ENCODE measurements at regions not wholly inside any gene's neighbourhood (a gene's known extent, or its start where the extent isn't known, plus 50 kb on each side); places are given as distances from the start of the nearest gene placed in this dataset.

- TF ChIP-seq ZNF512 (CRISPR knock-in tag; IDR thresholded peaks at IDR 0.05; ENCODE audit: borderline replicate concordance) = no peak
- no peak for TF ChIP-seq ELF4 (CRISPR knock-in tag; IDR thresholded peaks at IDR 0.05; ENCODE audit: low read depth)
- TF ChIP-seq PRRX2 (CRISPR knock-in tag; IDR thresholded peaks at IDR 0.05) = no peak
- TF ChIP-seq SMAD3 (CRISPR knock-in tag; IDR thresholded peaks at IDR 0.05; ENCODE audit: borderline replicate concordance) = no peak
These were observed 218.1 kb upstream of the OBI1 start (continued) for GRCh38 chr13:78876915-78877549.

GRCh38 chr13:78875792-78876580, 217.0 kb upstream of the OBI1 start:
- TF ChIP-seq USF2 (CRISPR knock-in tag; IDR thresholded peaks at IDR 0.05) (peak; percentile 76), USF1 (CRISPR knock-in tag; IDR thresholded peaks at IDR 0.05) (peak; percentile 73), ZNF532 (CRISPR knock-in tag; IDR thresholded peaks at IDR 0.05; ENCODE audit: borderline replicate concordance) (no peak), ZNF423 (CRISPR knock-in tag; IDR thresholded peaks at IDR 0.05) (no peak), GRHL2 (CRISPR knock-in tag; IDR thresholded peaks at IDR 0.05; ENCODE audit: insufficient replicate concordance, severe bottlenecking) (no peak), E2F5 (CRISPR knock-in tag; IDR thresholded peaks at IDR 0.05) (no peak), ATF6 (CRISPR knock-in tag; IDR thresholded peaks at IDR 0.05) (no peak), KAT7 (CRISPR knock-in tag; IDR thresholded peaks at IDR 0.05; ENCODE audit: borderline replicate concordance) (no peak), MXD4 (CRISPR knock-in tag; IDR thresholded peaks at IDR 0.05; ENCODE audit: borderline replicate concordance) (no peak), TCF7 (CRISPR knock-in tag; IDR thresholded peaks at IDR 0.05; ENCODE audit: low read depth) (no peak)
- H3K4me1 Mint-ChIP-seq = no peaks in the 10 kb centered on the region
- 0 out of 2 replicates have a peak, but pooled peaks cover 3% of the 10 kb centered on the region for H3K36me3 Mint-ChIP-seq
- ChIA-PET POLR2A (no interaction called here), CTCF (interaction anchor here (0.6 to 2.4 kb wide), 8 partner anchors 10 to 548 kb away, joined by 3 to 15 read pairs (median 4); no protein-coding TSS in a partner anchor)
- peak; percentile 99 for ATAC-seq
- no peak overlapping the region for H3K27ac Mint-ChIP-seq
- H3K9me3 Mint-ChIP-seq = peaks cover 13% of the 10 kb centered on the region
- no peak overlapping the region for H3K4me3 Mint-ChIP-seq
- peak; percentile 71 for DNase-seq (ENCODE audit: low spot score)
- no peaks in the 10 kb centered on the region; the same call in 1 of the 2 replicates for H3K27me3 Mint-ChIP-seq (ENCODE audit: low read depth)
